BJ (cell line): ENCODE measurements at regions not wholly inside any gene's neighbourhood (a gene's known extent, or its start where the extent isn't known, plus 50 kb on each side); places are given as distances from the start of the nearest gene placed in this dataset.

ENCODE experiments used
- CTCF ChIA-PET: fragments of 350-600 bp; formaldehyde crosslinking; extraction: SDS; loops from one replicate; lab custom pipeline; 2021; ENCODE audit warnings: antibody characterized with exemption, inconsistent platforms; lab: Yijun Ruan, JAX
- POLR2A ChIA-PET: fragments of 300-600 bp; sonication (Branson Sonifier 250); formaldehyde crosslinking; extraction: SDS; loops from one replicate; lab custom pipeline; 2021; ENCODE audit warnings: antibody characterized with exemption; lab: Charles Lee
- DNase-seq: peaks from one replicate; pipeline ENCODE4 v3.0.0-alpha.2; 2011; ENCODE audit warnings: low read depth
- H3K27me3 ChIP-seq: 2 replicates; pipeline ENCODE4 v1.6.0; 2011; ENCODE audit warnings: low read length; ENCODE audit not compliant: control insufficient read depth, insufficient read depth
- H3K36me3 ChIP-seq: 2 replicates; pipeline ENCODE4 v1.5.1; 2011; ENCODE audit warnings: low read length; ENCODE audit not compliant: control insufficient read depth, insufficient read depth
- H3K4me3 ChIP-seq: 2 replicates; pipeline ENCODE4 v1.5.1; 2011; ENCODE audit warnings: low read depth, mild to moderate bottlenecking, control low read depth, low read length
- TF ChIP-seq, protein P1 (sequence below): IDR thresholded peaks from 2 replicates; pipeline ENCODE4 v1.5.1; 2011; ENCODE audit warnings: low read depth, mild to moderate bottlenecking, control low read depth, inconsistent platforms, low read length, moderate library complexity; ENCODE audit not compliant: insufficient read depth

DNA sequence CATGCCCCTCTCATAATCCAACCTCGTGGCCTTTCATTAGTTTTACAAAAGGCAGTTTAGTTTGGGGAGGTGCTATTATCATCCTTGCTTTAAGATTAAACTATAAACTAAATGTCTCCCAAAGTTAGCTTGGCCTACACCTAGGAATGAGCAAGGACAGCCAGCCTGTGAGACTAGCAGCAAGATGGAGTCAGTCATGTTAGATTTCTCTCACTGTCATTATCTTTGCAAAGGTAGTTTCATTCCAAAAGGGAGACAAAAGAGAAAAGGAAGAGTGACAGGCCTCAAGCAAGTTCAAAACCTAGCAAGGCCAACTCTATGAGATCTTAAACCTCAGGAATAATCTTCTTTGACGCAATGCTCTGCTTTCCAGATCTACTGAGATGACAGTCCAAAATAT lies 232.2 kb downstream of the UBE3D start:
- H3K36me3 ChIP-seq: no peaks in the 10 kb centered on the region
- POLR2A ChIA-PET: no interaction called here
- no peaks in the 10 kb centered on the region for H3K27me3 ChIP-seq
- TF ChIP-seq, protein P1, sequence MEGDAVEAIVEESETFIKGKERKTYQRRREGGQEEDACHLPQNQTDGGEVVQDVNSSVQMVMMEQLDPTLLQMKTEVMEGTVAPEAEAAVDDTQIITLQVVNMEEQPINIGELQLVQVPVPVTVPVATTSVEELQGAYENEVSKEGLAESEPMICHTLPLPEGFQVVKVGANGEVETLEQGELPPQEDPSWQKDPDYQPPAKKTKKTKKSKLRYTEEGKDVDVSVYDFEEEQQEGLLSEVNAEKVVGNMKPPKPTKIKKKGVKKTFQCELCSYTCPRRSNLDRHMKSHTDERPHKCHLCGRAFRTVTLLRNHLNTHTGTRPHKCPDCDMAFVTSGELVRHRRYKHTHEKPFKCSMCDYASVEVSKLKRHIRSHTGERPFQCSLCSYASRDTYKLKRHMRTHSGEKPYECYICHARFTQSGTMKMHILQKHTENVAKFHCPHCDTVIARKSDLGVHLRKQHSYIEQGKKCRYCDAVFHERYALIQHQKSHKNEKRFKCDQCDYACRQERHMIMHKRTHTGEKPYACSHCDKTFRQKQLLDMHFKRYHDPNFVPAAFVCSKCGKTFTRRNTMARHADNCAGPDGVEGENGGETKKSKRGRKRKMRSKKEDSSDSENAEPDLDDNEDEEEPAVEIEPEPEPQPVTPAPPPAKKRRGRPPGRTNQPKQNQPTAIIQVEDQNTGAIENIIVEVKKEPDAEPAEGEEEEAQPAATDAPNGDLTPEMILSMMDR: no peak
- DNase-seq: no peak
- H3K4me3 ChIP-seq: no peak overlapping the region
- CTCF ChIA-PET: no interaction called here

DNA sequence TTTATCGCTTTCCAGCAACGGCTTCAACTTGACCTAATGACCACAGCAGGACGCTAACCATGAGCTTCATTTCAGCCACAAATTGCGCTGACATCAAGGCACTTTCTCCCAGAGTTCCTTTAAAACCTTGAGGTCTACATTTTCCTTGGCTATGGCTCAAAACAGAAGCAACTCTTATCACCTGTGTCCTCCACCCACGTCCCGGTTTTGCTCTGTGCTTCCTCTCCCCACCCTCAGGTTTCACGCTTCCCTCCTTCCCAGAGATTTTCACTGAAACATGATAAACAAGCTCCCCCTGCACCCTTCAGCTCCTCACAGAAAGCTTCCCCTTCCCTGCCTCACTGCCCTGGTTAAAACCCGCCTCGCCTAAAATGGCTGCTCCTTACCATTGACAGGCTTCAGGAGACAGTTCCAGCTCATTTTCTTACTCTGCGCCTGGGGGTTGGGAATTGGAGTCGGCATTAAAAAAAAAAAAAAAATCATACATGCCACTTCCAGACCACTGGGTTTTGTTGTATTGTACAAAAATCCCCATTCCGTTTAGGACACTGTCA lies 229.5 kb downstream of the UBE3D start:
- DNase-seq: no peak
- TF ChIP-seq, protein P1: no peak
- no peak overlapping the region for H3K4me3 ChIP-seq
- H3K36me3 ChIP-seq: no peaks in the 10 kb centered on the region
- ChIA-PET CTCF (interaction anchor here (0.6 kb wide), 1 partner anchor 201 kb away, joined by 3 read pairs; no protein-coding TSS in a partner anchor), POLR2A (no interaction called here)
- no peaks in the 10 kb centered on the region for H3K27me3 ChIP-seq

GRCh38 chr6:82840571-82840970 lies 225.1 kb downstream of the UBE3D start:
- POLR2A ChIA-PET: no interaction called here
- TF ChIP-seq, protein P1: no peak
- H3K27me3 ChIP-seq: 0 out of 2 replicates have a peak, but pooled peaks cover 1% of the 10 kb centered on the region
- CTCF ChIA-PET: interaction anchor here (0.9 to 1.1 kb wide), 2 partner anchors 11 to 18 kb away, joined by 3 to 8 read pairs; no protein-coding TSS in a partner anchor
- H3K4me3 ChIP-seq: no peak overlapping the region
- no peaks in the 10 kb centered on the region for H3K36me3 ChIP-seq
- DNase-seq: no peak

DNA sequence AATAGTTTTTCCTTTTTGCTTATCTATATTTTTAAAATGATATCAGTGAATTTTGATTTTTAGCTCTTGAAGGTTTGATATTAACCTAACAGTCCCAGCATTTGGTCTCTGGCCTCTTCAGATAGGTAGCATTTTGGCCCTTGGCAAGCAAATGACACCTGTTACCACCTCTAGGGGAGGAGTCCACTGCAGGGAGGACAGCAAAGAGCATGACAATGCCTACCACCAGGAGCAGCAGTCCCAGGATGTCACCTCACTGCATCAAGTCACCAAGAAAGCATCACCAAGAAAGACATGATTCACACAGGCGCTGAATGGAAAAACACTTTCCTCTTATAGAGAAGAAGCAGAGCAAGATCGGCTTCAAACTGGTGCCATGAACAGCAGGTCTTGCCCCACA lies 224.3 kb downstream of the UBE3D start:
- ChIA-PET CTCF (interaction anchor here (0.7 kb wide), 1 partner anchor 68 kb away, joined by 3 read pairs; no protein-coding TSS in a partner anchor), POLR2A (no interaction called here)
- H3K4me3 ChIP-seq: no peak overlapping the region
- TF ChIP-seq, protein P1: no peak
- DNase-seq: no peak
- H3K27me3 ChIP-seq: 0 out of 2 replicates have a peak, but pooled peaks cover 1% of the 10 kb centered on the region
- H3K36me3 ChIP-seq: no peaks in the 10 kb centered on the region
